Fibroblast of skin of scalp (primary cell): ENCODE measurements at regions not wholly inside any gene's neighbourhood (a gene's known extent, or its start where the extent isn't known, plus 50 kb on each side); places are given as distances from the start of the nearest gene placed in this dataset.

Experiments used
- DNase-seq: peaks from one replicate; pipeline ENCODE4 v3.0.0-alpha.2; 2013

DNA sequence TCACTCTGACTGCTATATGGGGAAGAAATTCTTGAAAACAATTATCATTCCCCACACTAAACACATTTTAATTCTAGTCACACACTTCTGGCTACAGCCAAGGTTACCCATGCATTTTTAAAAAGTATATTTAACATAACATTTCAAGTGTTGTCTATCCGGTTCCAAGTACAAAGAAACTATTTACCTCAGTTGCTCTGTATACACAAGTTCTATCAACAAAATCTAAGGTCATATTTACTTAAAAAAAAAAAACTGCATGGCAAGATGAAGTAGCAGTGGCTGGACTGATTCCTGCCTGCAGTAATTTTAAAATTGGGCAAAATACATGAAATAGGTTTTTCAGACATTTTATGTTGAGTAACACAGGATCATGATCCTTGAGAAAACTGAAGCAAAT lies 155.9 kb upstream of the TOM1L1 start:
- DNase-seq, result no peak

DNA sequence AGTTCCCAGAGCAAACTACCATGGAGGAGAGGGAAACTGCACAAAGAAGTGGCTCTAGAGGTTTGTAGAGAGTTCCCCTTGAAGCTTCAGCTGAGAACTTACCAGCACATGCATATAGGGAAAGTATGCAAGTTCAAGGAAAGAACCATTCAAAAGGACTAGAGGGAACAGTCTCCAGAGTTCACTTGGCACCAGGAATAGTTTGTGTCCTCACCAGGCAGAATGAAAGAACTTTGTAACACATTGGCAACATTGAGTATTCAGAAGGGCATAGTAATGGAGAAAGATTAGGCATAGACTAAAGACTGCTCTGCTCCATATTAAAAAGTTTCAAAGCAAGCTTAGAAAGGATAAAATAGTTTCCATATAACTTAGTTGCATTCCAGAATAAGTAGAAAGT lies 155.4 kb upstream of the TOM1L1 start:
- no peak for DNase-seq

DNA sequence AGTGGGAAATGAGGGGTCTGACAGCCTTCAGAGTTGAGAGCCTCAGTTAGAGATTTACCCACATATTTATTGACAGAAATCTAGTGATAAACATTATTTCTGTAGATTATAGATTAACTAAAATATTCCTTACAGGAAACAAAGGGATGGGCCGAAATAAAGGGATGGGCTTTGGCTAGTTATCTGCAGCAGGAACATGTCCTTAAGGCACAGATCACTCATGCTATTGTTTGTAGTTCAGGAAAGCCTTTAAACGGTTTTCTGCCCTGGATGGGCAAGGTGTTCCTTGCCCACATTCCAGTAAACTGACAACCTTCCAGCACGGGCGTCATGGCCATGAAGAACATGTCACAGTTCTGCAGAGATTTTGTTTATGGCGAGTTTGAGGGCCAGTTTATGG lies 154.8 kb upstream of the TOM1L1 start:
- DNase-seq, result no peak

DNA sequence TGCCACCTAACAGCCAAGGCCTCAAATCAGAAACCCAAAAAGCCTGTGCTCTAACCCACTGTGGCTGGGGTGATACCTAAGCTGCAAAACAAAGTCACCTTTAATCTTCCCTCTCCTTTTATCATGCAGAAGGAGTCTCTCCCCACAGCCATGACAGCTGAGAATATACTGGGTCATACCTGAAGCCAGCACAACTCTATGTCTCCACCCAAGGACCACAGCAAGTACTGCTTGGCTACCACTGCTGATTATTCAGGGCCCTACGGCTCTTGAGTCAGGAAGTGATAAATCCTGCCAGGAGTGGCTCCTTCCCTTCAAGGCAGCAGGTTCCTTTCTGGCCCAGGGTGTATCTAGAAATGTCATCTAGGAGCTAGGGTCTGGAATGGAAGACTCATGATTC lies 151.5 kb upstream of the TOM1L1 start:
- no peak for DNase-seq

DNA sequence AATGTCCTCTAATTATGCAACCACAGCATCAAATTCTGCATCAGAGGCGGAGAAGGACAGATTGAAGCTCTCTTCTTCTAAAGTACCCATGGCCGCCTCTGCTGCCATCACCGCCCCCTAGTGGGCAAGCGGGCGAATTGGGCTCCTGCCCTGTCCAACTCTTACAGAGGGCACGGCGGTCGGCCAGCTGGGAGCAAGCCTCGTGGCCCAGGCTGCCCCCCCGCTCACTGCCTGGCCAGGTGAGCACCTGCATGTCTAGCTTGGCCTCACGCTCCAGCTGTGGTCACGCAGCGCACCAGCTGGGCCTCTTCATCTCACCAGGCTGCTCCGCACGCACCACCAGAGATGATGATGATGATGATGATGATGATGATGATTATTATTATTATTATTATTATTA lies 146.1 kb upstream of the TOM1L1 start:
- DNase-seq, result no peak

DNA sequence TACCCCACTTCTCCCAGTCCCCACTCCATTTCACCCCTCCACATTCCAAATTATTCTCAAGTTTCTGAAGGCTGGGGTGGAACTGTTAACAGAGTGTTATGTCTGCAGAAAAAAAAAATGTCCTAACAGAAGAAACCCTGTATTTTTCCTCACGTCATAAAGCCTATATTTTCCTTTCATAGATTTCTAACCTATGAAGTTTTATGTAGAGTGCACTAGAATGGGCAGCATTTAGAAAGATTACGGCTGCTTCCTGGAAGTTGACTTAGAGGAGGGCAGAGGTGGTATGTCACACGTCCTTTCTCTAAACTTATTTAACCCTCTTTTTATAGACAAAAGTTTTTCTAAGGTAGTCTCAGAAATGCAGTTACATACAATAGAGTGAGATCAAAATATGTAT lies 139.8 kb upstream of the TOM1L1 start:
- no peak for DNase-seq

DNA sequence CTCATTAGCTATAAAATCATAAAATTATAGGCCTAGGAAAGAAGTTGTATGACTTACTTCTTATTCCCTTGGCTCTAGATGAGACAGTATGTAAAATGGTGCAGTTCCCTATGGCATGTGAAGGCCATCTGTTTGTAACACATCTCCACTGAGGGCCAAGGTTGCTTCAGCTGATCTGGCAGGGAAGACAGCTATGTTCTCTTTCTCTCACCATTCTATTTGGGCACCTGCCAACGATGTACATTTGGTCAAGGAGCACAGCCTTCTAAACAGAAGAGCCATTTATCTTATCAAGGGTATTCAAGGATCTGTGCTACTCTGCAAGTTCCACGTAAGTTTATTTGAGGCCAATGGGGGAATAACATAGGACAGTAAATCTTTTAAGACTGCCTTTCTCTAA lies 129.8 kb upstream of the TOM1L1 start:
- no peak for DNase-seq

DNA sequence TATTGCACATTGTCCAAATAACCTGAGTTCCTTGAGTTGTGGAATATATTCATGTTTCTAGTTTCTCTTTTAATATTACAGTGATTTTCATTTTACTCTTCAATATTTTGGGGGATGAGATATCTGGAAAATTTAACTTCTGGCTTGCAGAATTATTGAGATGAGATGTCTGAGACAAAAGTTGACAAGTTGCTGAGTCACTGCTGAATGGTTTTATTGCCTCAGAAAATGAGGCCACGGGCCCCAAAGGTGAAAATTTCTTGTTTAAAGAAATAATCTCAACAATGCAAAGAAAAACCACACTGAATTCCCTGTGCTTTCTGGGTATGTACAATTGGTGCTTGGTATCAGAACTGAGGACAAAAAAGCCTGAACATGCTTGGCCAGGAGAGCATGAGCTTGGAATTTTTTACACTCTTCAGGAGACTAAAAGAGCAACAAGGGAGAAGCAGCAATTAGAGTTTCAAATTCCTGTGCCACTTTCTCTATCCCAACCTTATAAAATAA lies 129.2 kb upstream of the TOM1L1 start:
- no peak for DNase-seq

DNA sequence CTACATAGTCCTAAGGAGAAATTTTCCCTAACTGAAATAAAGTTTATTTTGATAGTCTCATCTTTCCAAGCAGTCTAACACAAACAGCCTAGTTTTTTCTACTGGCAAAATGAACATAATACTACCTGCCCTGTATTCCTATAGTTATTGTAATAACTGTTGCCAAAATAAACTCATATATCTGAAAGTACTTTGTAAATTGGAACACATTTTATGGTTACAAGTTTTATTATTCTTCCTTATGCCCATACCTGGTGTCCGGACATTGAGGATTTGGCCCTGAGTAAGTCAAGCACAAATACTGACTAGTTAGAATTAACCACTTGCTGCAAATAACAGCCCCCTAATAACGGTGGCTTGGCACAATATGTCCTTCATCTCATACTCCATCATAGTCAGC lies 120.4 kb upstream of the TOM1L1 start:
- DNase-seq, result no peak

DNA sequence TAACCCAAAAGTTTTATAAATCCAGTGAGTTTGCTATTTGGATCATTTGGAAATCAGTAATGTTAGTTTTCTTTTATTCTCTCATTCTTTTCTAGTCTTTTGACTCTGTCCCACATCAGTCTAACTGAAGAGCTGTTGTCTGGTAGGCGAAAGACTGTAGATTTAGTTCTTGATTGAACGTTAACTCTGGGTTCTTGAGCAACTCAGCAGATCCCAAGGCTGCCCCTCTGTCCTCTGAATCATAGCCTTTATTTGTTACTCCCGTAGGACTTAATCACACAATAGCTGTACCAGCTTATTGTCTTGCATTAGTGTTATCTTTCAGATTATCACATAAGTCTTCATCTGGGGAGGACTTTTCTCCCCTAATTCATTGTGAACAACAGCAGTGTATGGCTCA lies 119.3 kb upstream of the TOM1L1 start:
- no peak for DNase-seq

DNA sequence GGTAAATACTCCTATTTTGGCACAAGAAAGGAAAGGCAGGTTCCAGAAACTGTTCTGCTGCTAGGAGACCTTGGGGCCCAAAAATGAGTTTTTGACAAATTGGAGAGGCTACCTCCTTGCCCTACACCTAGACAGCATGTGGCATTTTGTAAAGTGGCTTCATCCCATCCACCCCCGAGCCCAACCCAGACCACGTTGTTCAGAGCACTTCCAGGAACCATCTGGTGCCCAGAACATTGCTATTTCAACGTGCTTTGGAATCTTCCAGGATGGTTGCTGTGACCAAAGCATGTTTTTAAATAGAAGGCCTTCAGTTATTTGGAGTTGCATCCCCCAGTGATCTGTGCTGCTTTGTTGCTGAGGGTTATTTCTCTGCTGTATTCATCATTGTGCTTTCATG lies 116.3 kb upstream of the TOM1L1 start:
- no peak for DNase-seq

DNA sequence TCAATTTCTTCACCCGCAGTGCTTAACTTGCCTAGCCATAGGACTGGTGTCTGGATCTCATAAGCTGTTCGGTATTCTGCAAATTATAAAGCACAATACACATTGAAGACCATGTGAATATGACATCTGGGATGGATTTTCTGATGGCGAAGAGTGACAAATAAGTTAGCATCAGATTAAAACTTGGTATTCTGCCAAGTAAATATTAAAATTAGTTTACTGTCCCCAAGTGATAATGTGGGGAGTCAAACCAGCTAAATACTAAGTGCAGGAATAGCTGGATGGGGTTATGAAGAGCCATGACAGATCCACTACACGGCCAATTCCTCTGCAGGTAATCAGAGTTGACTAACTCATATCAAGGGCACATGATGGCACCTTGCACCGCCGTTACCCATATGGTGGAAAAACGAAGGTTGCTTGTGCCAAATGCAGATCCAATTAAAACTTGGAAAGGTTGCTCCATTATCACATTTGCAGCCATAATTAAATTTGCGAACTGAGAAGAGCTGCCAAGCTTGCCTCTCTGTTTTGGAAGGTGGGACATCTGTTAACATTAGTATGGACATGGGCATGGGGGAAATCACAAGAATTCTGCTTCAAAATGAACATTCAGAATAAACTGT lies 114.9 kb upstream of the TOM1L1 start:
- no peak for DNase-seq

DNA sequence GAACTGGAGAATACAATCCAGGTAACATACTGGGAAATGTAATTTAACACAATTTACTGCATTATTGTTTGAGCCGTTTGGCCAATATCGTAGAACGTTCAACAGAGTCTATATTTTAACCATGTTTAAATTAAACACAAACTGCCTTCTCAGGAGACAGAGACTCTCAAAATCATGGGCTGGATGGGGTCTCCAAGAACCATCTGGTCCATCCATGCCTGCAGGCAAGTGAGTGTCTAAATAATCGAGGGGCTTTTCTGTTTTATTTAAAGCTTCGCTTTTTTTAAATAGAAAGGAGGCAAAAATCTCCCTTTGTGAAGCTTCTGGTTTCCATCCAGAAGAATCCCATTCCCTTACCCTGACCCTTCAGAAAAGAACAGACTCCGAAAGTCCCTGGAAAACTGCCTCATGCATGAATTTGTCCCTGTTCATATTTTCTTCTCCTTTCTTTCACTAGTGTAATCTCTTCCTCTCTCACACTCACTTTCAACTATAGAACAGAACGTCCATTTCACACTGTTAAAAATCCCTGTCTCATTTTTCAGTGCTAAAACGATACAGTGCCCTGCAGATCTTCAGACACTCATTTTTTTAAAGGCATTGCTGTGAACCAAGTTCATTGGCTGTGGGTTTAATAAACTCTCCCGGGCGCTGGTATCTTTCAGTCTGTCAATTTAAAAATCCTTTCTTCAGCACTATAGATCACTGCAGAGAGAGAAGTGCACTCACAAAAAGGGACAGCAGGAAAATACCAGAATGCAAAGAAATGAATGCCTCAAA lies 111.4 kb upstream of the TOM1L1 start:
- no peak for DNase-seq

DNA sequence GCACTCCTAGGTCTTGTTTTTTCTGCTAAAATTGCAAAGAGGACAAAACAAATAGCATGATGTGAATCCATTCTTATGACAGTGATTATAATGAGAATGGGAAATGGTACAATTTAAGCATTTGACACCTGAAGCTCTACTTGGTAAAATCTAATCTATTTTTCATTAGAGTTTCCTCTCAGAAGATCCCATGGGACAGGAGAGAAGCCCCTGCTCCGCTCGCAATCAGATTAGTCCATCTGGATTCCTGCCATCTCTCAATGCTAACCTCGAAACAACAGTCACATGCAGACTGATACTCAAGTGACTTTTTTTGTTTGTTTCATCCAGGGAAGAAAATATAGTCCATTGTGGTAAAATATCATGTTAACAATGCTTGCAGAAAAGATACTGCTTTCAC lies 107.4 kb upstream of the TOM1L1 start:
- no peak for DNase-seq

DNA sequence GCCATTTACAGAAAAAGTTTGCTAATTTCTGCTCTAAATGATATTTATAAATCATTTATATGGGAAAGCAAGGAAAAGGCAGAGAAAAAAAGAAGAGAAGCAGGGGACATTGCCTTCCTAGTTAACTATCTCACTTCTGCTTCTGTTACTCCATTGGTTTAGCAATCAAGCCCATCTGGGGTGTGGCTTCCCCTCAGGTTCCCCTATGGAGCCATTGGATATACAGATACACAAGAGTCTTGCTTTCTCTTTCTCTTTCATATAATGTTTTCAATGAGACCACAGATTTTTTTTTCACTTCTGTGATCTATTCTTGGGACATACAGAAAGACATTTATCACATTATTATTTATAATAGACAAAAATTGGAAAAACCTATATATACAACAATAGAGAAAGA lies 105.6 kb upstream of the TOM1L1 start:
- no peak for DNase-seq

DNA sequence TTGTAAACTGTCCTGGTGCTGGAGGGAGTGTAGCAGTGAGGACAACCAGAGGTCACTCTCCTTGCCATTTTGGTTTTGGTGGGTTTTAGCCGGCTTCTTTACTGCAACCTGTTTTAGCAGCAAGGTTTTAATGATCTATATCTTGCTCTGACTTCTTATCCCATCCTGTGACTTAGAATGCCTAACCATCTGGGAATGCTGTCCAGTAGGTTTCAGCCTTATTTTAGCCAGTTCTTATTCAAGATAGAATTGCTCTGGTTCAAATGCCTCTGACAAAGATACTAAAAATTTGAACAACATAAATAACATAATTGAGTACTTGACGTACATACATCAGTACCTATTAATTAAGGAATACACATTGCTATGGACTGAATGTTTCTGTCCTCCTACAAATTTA lies 93.3 kb upstream of the TOM1L1 start:
- no peak for DNase-seq

DNA sequence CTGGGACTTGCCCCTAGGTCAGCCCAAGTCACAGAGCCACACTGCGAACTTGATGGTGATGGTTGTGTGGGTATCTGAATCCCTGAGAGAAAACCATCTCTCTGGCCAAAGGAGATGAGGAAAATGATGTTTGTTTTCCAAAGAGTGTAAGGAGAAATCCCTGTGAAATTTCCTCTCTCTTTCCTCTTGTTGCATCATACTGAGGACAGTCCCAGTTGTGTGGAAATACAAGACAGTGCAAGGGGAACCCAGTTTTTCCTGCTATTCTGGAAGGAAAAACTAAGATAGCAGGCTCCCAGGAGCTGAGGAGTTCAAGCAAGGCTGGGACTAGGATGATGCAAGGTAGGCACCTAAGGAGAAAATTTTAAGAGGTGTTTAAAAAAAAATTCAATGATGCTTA lies 86.8 kb upstream of the TOM1L1 start:
- DNase-seq, result no peak

DNA sequence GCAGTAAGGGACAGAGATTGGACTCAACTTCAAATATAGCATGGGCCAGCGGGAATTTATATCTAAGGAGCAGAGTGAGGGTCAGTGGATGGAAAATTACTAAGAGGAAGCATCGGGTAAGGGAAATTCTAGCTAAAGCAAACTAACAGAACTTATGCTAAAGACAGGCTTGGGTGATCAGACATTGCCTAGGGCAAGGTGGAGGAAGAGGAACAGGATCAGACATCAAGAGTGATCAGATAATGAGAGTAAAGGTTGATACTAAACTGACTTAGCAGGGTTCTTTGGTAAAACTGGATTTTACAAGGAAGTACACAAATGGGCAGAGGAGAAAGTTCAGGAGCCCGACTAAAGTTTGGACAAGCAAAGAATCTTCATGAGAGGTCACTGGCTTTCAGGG lies 86.3 kb upstream of the TOM1L1 start:
- DNase-seq, result no peak

DNA sequence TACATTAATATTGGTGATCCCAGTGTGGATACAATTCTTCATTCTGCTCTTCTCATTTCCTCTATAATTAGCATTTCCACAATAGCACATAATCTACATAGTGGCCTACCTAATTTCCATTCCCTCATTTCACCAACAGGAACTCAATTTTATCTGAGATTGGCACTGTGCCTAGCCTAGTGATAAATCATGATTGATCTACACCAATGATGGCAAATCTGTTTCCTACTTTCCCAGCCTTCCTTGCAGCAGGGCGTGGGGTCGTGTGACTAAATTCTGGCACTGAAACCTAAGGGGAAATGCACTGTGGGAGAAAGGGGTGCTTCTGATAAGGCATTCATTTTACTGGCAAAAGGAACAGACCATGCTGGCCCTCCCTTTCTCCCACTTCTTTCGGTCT lies 66.6 kb upstream of the TOM1L1 start:
- DNase-seq, result no peak

DNA sequence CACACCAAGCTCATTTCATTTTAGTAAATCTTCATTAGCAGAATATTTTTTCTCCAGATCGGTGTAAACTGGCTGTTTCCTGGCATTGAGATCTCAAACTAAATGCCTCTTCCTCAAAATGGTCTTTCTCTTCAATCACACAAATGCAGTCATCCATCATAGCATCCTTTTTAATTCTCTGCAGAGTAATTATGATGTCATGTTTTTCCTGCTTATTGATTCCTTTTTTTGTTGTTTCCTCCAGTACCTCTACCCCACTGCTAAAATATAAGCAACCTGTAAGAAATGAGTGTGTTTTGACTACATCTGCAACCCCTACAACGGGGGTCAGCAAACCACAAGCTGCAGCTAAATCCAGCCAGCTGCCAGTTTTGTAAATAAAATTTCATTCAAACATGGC lies 65.6 kb upstream of the TOM1L1 start:
- DNase-seq, result no peak

DNA sequence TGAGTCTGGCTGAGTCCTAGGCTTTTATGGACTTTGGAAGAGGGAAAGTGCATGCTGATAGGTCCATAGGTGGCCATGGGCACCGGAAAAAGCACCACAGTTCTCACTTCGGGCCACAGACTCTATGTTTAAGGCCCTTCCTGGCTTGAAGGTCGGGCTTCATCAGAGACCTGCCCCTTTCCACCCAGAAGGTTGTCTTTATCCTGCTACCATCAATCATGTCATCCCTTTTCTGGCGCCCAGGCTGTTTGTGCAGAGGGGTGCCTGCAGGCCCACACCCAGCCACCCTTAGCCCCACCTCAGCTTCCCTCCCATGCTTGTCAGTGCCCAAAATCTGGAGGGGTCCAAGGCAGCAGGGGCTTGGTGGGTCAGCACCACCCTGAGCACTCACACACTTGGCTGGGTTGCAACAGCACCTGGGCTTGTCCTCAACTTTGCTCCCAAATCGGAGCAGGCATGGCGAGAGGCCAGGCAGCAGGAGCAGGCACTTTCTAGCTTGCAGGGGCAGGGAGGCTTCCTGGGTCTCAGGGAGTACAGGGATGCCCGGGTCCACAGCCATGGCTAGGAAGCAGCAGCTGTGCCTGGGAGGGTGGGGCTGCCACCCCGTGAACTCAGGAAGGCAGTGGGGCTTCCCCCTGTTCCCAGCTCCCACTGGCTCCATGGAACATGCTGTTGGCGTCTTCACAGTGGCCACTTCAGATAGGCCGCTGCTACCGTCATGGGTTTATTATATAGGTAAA lies 63.8 kb upstream of the TOM1L1 start:
- no peak for DNase-seq

DNA sequence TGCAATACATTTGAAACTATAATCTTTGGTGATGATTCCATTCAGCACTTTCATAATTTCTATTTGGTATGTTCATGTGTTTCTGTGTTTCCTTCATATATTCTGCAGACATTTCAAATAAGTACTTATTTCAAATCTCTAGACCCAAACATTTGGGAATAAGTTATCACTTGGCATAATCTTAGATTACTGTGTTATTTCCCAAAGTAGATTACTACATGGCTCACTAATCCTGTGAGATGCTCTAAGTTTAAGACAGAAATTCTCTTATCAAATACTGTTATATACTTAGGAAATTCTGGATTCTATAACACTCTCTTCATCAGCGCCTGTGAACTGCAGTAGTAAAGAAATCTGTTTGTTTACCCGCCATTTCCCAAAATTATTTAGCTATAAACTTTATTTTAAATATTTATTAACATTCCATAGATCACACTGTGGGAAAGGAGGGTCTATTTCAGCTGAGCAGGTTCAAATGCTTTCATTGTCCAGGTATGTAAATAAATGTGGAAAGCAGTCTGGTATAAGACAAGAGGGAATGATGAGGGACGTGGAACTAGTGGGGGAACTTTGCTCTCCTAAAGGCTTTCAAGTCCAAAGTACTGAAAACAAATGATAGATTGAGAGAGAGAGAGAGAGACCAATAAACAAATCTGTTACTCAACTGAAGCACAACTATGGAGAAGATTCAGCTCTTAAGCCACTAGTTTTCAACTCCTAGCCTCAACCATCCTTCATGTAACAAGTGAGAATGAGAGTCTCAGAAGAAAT lies 61.8 kb upstream of the TOM1L1 start:
- DNase-seq, result no peak

DNA sequence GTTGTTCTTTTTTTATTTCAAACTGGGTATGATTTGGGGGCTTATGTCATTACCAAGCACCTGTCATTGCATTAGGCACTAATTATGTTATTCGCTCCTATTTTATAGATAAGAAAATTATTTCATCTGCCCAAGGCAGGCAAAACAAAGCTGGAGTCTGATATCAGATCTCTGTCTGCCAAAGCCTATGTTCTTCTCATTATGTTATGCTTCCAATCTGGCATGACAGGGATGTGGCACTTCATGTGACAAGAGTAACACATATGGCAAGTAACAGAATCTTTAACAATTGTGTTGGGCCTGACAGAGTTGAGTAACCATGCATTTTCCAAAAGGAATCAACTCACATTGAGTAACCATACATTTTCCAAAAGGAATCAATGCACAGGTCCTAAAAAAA lies 61.2 kb upstream of the TOM1L1 start:
- DNase-seq, result no peak
